SKM-1 treated with dmso at 0.1 percent for 144 hours (cell line): ENCODE measurements at regions not wholly inside any gene's neighbourhood (a gene's known extent, or its start where the extent isn't known, plus 50 kb on each side); places are given as distances from the start of the nearest gene placed in this dataset.
"Not testable (repeated sequence)": the region's sequence is repeated elsewhere in the genome, so short reads cannot be mapped to it uniquely, and the experiment has no call there.

Experiments
- DNase-seq: peaks from one replicate; lab custom pipeline; 2025; ENCODE audit not compliant: unreplicated experiment; lab: John Stamatoyannopoulos, UW

DNA sequence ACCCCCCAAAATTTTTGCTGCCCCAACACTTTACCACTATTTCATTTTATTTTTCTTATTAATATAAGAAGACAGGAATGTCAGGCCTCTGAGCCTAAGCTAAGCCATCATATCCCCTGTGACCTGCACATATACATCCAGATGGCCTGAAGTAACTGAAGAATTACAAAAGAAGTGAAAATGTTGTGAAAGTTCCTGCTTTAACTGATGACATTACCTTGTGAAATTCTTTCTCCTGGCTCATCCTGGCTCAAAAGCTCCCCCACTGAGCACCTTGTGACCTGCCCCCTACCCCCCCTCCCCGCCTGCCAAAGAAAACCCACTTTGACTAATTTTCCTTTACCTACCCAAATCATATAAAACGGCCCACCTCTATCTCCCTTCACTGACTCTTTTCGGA, 200.3 kb upstream of the FKBP1C start:
- DNase-seq, result peak; percentile 49

DNA sequence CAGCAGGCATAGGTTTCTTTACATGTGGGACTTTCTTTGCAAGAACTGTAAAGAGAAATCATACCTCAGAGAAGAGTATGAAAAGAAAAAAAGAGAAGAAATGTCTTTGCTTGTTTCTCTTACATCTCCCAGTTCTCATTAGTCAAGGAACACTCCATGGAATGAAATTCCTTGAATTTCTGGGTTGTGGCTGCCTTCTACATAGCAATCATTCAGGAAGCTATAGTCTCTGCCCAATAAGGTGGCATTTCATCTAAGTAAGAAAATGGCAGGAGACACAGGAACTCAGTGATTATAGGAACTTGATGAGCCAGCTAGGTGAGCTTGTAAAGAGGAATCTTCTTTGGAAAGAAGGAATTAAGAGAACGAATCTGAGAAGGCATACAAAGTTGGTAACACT, 197.0 kb upstream of the FKBP1C start:
- no peak for DNase-seq

DNA sequence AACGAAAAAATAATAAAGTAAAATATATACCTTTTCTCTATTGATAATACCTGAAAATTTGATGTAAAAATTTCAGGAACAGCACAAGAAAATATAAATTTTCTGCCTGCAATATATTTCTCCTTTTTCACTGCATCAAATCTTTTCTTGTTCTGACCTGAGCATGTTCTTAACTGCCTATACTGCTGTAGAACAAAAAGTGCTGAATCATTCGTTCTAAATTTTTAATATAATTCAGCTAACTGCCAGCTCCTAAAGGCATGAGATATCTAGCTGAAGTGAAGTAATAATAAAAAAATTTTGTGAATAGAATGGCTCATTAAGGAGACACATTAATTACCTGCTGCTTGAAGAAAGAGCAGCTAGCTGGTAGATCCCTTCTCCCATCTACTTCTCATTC, 188.6 kb upstream of the FKBP1C start:
- no peak for DNase-seq

DNA sequence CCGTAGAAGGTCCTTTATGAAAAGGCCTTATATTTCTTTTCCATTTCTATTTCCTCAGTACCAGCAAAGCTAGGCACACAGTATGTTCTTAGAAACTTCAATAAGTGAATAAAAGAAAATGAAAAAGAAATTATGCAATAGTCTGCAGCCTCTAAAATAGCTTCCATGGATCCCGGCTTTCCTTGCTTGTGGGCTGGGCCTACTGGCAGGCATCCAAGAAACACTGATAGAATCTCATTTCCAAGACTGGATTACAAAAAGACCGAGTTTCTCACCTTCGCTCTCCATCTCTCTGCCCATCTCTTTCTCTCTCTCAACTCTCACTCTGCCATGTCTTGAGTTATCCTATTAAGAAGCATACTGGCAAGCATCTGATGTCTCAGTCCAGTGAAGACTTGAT, 187.5 kb upstream of the FKBP1C start:
- no peak for DNase-seq

DNA sequence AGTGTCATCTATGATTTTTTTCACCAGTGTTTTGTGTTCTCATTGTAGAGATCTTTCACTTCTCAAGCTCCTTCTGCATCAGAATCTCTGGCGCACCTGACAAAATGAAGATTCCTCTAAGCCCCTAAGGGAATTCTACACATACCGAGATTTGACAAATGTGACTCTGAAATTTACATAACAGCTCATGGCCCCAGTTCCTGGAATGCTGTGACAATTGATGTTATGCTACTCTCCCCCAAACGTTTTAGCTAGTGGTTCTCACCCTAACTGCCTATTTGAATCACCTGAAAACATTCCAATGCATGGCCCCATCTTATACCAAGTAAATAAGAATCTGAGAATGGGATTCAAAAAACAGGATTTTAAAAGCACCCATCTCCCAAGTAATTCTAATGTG, 162.1 kb upstream of the FKBP1C start:
- no peak for DNase-seq

DNA sequence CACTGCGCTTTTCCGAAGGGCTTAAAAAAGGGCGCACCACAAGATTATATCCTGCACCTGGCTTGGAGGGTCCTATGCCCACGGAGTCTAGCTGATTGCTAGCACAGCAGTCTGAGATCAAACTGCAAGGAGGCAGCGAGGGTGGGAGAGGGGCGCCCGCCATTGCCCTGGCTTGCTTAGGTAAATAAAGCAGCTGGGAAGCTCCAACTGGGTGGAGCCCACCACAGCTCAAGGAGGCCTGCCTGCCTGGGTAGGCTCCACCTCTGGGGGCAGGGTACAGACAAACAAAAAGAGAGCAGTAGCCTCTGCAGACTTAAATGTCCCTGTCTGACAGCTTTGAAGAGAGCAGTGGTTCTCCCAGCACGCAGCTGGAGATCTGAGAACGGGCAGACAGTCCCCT, 158.1 kb upstream of the FKBP1C start:
- not testable (repeated sequence) for DNase-seq

DNA sequence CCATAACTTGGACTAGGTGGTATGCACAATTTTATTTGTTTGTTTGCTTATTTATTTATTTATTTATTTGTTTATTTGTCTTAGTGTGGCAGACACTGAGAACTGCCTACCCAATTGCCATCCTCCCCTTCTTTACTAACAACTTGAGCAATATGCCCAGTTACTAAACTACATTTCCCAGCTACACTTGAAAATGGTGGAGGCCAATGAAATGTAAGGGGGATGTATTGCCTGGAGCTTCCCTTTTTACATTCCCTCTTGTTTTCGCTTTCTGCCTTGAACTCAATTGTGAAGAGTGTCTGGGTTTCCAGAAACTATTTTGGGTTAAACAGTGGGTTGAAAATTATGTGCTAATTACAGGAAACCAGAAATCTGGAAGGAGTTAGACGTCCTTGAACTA, 152.7 kb upstream of the FKBP1C start:
- peak; percentile 77 for DNase-seq

DNA sequence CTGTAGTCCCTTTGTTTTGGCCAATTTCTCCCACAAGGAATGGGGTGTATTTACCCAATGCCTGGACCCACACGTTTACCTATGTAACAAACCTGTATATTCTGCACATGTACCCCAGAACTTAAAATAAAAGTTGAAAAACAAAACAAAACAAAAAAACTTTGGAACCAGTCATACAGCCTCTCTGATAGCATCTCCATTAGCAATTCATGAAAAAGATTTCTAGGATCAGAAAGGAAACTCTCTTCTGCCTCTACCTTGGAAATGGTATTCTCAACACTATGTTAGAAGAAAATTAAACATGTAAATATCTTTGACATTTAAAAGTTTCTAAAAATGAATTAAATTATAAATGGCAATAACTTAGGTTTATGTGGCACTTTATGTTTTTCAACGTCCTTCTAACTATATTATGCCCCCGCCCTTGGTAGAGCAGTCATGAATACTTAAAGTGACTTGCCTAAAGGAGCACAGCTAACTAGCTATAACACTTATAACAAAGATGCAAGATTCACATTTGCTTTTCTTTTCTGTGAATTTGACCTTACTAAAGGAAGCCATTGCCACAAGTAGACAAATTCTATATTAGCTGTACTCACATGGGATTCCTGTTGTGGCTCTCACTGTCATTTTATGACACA, 147.5 kb upstream of the FKBP1C start:
- DNase-seq, result no peak

DNA sequence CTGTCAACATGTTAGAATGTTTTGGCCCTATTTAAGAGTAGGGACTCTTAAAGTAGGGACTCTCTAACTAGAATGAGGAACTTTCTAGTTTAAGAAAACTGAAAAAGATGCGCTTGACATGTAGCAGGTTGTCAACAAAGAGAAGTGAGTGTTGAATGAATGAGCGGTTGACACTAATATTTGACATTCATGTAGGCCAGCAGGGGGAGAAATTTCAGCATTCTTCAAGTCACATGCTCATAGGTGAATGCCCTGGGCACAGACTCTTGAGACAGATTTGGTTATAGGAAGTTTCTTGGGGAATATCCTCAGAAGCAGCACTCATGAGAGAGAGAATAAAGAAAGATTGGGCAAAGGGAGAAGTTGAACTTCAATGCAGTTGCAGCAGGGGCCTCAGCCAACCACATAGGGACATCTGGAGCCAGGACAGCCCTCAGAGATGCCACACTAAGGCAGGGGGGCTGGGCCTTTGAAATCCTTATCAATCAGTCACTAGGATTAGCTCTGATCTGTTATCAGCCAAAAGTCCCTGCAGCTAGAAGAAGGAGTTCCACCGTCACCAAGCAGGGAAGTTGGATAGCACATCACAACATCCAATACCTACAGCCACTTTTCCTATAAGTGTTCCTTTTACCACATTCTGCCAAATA, 145.1 kb upstream of the FKBP1C start:
- no peak for DNase-seq

DNA sequence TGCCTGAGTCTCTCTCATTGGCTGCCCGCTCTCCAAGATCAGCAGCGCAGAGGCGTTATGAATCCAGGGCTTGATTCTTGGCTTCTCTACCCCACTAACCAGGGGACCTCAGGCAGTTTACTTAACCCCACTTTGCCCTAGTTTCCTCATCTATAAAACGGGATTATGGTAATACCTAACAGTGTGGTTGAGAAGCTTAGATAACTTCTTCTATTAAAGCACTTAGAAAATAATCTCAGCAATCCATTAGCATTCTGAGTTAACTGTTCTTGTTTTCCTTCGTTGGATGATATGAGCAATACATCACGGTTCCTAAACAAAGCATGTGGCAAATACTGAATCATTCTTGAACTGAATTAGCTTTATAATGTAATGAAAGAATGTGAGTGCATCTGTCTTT, 116.3 kb upstream of the FKBP1C start:
- no peak for DNase-seq

DNA sequence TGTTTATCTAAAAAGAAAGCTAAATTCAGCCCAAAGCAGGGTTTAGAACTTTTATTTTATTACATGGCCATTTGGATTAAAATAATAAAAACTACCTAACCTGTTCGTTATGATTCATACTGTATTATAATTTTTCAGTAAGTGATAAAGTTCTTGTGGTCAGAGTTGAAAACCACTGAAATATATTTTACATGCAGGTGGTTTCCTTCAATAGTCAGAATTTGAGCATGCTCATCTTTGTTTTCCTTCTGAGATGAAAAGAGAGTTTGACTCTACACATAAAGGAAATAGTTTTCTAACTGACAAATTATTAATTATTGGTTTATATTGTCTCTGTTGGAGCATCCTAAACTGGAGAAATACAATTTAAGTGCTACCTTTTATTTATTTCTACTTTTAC, 114.0 kb upstream of the FKBP1C start:
- no peak for DNase-seq

DNA sequence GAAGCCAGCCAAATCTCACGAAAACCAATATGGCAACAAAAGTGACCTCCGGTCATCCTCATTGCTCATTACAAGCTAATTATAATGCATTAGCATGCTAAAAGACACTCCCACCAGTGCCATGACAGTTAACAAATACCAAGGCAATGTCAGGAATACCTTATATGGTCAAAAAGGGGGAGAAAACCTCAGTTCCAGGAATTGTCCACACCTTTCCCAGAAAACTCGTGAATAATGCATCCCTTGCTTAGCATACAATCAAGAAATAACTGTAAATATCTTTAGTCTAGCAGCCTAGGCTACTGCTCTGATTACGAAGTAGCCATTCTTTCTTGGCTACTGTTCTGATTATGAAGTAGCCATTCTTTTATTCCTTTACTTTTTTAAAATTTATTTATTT, 112.5 kb upstream of the FKBP1C start:
- no peak for DNase-seq

DNA sequence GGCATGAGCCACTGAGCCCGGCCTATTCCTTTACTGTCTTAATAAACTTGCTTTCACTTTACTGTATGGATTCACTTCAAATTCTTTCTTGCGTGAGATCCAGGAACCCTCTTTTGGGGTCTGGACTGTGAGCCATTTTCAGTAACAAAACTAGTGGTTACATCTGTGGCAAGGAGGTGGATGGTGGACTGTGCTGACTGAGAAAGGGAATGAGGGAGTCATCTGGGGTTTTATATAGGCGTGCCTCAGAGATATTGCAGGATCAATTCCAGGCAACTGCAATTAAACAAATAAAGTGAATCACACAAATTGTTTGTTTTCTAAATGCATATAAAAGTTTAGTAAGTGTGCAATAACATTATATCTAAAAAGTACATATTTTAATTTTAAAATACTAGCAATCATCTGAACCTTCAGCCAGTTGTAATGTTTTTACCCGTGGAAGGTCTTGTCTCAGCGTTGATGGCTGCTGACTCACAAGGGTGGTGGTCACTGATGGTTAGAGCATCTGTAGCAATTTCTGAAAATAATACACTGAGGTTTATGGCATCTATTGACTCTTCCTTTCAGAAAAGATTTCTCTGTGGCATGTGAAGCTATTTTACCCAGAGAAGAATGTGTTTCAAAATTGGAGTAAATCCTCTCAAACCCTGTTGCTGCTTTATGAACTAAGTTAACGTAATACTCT, 111.4 kb upstream of the FKBP1C start:
- DNase-seq, result no peak

DNA sequence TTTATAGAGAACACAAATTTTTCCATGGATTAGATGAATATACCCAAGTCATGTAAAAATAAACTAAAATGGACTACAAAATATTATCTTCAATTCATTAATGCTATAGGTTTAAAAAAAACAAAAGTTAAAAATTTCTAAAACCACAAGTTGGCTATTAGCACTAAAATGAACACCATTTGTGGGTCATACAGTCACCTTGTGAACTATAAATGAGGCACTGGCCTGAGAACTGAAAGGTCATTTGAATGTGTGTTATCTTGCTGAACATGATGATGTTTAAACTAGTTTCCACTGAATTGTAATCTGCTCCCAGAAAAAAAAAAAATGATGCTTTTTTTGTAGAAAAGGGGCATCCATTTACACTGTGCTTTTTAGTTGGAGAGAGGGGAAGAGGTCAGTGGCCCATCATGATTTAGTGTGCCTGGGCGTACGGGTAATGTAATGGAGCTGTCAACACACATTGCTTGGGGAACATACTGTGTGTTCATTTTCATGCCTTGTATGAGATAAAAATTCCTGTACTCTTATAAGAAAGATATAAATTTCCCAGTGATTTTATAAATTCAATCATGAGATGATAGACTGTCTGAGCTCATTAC, 96.6 kb upstream of the FKBP1C start:
- no peak for DNase-seq

DNA sequence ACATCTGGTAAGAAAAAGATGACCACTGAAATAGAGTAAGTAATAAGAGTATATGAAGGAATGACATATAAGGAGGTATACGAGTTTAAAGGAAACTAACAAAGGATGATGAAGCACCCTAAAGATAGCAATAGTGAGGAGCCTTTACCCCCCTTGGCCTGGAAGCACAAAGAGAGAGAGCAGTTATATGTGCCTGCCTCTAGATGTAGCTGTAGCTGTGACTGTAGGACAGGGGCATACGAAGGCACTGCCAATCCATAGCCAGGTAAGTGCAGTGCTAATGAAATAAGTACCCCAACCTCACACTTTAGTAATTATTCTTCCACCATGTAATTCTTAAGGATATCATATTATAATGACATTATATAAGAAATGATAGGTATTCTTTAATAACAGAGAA, 90.1 kb upstream of the FKBP1C start:
- DNase-seq, result no peak

DNA sequence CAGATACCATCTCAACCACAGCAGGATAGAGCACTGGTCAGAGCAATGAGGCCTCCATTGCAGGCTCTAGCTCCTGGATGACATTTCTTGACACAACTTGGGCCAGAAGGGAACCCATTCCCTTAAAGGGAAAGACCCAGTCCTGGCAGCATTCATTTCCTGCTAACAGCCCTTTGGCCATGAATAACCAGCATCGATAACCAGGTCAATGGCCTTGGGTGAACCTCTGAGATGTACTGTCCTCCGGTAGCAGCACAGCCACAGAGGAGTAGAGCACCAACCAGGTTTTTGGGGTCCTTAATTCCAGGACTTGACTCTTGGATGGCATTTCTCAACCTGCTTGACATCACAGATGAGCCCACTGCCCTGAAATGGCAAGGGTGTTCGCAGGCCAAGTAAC, 71.2 kb upstream of the FKBP1C start:
- no peak for DNase-seq

DNA sequence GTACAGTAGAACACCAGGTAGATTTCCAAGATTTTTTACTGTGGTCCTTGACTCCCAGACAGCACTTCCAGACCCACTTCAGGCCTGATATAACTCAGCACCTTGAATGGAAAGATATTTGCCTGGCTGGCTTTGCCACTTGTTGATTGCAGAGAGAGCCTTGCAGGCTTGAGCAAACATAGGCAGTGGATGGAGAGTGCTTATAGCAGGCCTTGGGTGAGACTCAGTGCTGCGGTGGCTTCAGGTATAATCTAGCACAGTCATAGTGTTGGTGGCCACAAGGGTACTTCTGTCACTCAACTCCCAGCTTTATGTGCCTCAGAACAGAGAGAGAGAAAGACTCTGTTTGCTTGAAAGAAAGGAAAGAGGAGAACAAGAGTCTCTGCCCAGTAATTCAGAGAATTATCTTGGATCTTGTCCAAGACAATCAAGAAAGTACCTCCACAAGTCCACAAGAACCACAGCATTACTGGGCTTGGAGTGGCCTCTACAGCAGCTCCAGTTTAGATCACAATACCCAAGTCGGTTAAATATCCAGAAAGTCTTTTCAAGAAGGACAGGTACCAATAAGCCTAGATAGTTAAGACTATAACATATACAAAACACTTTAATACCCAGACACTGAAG, 70.5 kb upstream of the FKBP1C start:
- no peak for DNase-seq

DNA sequence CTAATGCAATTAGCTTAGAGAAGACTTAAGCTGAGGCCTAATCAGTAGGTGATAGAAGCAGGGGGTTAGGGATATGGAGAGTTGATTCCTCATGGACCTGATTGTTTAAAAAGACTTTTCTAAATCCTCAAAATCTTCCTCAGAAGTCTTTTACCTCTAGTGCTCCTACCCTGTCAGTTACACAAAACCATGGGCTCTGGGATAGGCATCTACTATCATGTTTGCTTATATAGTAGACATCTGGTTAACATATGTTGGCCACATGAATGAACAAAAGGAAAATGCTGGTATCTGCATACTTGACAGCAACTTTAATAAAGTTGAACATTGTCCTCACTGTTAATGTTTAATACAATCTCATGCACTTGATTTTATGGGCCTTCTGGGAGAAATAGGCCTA, 61.5 kb upstream of the FKBP1C start:
- DNase-seq, result no peak

DNA sequence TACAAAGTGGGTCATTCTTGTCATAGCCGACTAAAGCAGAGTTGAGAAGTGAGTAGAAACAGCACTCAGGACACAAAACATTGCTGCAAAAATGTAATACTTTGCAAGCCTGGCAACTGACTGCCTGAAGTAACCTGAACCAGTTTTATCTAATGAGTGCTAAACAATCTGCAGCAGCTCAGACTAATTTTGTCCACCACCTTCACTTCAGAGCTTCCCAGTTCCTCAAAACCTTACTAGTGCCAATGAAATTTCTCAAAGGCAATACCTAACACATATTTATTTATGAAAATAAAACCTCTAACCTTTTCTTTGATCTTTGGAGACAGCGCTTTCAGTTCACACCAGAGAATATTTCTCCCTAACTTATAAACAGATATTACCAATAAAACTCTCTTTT, 56.7 kb upstream of the FKBP1C start:
- DNase-seq, result no peak
